ENCODE measurements at regions not wholly inside any gene's neighbourhood (a gene's known extent, or its start where the extent isn't known, plus 50 kb on each side); places are given as distances from the start of the nearest gene placed in this dataset.

- no peak for TF ChIP-seq CTCF (IDR thresholded peaks at IDR 0.05; ENCODE audit: insufficient read depth, low read length, severe bottlenecking)
- FAIRE-seq (no peak), DNase-seq (ENCODE audit: low read depth) (no peak)
- Histone ChIP-seq H3K27me3 (ENCODE audit: control insufficient read depth, insufficient read depth, low read length) (no peaks in the 10 kb centered on the region), H3K36me3 (ENCODE audit: control insufficient read depth, insufficient read depth, low read length) (no peaks in the 10 kb centered on the region), H3K4me3 (ENCODE audit: low read depth, low read length) (no peak overlapping the region)
These were observed 219.5 kb downstream of the CBLN2 start for GRCh38 chr18:72324677-72325076.

DNA sequence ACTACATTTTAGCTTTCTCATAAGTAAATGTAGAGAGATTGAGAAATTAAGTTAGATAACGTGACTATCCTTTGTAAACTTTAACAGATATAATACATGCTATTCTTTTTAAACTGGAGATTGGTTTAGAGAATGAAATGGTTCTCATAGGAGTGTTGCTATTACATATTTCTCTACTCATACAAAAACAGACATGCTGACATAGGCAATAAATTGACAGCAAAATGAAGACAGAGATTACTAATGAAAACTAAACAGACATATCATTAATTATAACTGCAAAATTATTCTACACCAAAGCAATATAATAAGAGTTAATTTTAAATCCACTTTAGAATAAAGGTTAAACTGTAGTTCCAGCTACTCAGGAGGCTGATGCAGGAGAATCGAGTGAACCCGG lies 227.6 kb downstream of the CBLN2 start:
- TF ChIP-seq CTCF (IDR thresholded peaks at IDR 0.05; ENCODE audit: insufficient read depth, low read length, severe bottlenecking): no peak
- H3K36me3 ChIP-seq (ENCODE audit: control insufficient read depth, insufficient read depth, low read length): no peaks in the 10 kb centered on the region
- H3K4me3 ChIP-seq (ENCODE audit: low read depth, low read length): no peak overlapping the region
- FAIRE-seq (no peak), DNase-seq (ENCODE audit: low read depth) (no peak)
- H3K27me3 ChIP-seq (ENCODE audit: control insufficient read depth, insufficient read depth, low read length): no peaks in the 10 kb centered on the region

DNA sequence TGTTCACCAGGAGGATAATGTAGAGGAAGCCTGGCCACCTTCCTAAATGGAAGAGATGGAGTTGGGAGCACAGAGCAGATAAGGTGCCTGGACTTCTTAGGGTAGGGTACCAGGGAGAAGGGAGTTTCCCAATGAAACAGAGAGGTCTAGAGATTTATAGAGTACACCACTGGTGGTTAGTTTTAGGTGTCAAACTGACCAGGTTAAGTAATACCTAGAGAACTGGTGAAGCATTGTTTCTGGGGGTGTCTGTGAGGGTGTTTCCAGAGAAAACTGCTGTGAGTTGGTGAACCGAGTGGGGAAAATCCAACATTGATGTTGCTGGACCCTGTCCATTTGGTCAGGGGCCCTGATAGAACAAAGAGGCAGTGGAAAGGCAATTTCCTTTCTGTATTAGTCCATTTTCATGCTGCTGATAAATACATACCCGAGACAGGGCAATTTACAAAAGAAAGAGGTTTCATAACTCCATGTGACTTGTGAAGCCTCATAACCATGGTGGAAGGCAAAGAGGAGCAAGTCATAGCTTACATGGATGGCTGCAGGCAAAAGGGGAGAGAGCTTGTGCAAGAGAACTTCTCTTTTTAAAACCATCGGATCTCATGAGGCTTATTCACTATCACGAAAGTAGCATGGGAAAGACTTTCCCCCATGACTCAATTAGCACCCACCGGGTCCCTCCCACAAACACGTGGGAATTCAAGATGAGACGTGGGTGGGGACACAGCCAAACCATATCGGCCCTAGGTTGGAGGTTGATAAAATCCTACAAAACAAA lies 260.8 kb downstream of the CBLN2 start:
- Histone ChIP-seq H3K36me3 (ENCODE audit: control insufficient read depth, insufficient read depth, low read length) (no peaks in the 10 kb centered on the region), H3K4me3 (ENCODE audit: low read depth, low read length) (no peak overlapping the region), H3K27me3 (ENCODE audit: control insufficient read depth, insufficient read depth, low read length) (no peaks in the 10 kb centered on the region)
- DNase-seq (ENCODE audit: low read depth) (no peak), FAIRE-seq (no peak)
- no peak for TF ChIP-seq CTCF (IDR thresholded peaks at IDR 0.05; ENCODE audit: insufficient read depth, low read length, severe bottlenecking)

DNA sequence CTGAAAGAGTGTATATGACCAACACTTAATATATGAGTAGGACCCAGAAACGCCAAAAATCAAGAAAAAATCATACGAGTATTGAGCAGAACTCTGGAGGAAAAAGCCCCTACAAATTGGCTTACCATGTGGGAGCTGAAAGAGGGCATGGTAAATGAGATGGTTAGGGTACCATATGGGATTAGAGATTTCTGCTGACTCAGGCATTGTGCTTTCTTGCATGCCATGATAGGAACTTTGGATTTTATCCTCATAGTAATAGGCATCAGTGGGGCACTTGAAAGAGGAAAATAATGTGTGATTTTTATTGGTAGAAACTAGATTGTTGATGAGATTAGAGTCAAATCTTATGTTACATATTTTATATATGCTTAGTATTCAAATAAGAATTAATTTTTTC lies 271.1 kb downstream of the CBLN2 start:
- H3K36me3 ChIP-seq (ENCODE audit: control insufficient read depth, insufficient read depth, low read length): no peaks in the 10 kb centered on the region
- FAIRE-seq (no peak), DNase-seq (ENCODE audit: low read depth) (no peak)
- no peak for TF ChIP-seq CTCF (IDR thresholded peaks at IDR 0.05; ENCODE audit: insufficient read depth, low read length, severe bottlenecking)
- H3K4me3 ChIP-seq (ENCODE audit: low read depth, low read length): no peak overlapping the region
- no peaks in the 10 kb centered on the region for H3K27me3 ChIP-seq (ENCODE audit: control insufficient read depth, insufficient read depth, low read length)

DNA sequence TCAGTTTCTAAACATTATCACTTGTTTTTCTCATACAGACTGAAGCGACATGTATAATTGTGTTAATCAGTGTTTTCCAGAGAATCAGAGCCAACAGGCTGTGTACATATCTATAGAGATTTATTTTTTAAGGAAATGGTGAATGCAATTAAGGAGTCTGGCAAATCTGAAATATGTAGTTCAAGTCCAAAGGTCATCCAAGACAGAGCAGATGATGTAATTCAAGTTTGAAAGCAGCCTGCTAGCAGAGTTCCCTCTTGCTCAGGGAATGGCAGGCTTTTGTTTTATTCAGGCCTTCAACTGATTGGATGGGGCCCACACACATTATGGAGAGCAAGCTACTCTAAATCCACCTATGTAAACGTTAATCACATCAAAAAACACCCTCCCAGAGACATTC lies 282.6 kb downstream of the CBLN2 start:
- Histone ChIP-seq H3K36me3 (ENCODE audit: control insufficient read depth, insufficient read depth, low read length) (no peaks in the 10 kb centered on the region), H3K4me3 (ENCODE audit: low read depth, low read length) (no peak overlapping the region), H3K27me3 (ENCODE audit: control insufficient read depth, insufficient read depth, low read length) (no peaks in the 10 kb centered on the region)
- no peak for FAIRE-seq
- DNase-seq (ENCODE audit: low read depth): no peak
- TF ChIP-seq CTCF (IDR thresholded peaks at IDR 0.05; ENCODE audit: insufficient read depth, low read length, severe bottlenecking): no peak

- Histone ChIP-seq H3K4me3 (ENCODE audit: low read depth, low read length) (no peak overlapping the region), H3K36me3 (ENCODE audit: control insufficient read depth, insufficient read depth, low read length) (no peaks in the 10 kb centered on the region), H3K27me3 (ENCODE audit: control insufficient read depth, insufficient read depth, low read length) (no peaks in the 10 kb centered on the region)
- FAIRE-seq (no peak), DNase-seq (ENCODE audit: low read depth) (no peak)
- no peak for TF ChIP-seq CTCF (IDR thresholded peaks at IDR 0.05; ENCODE audit: insufficient read depth, low read length, severe bottlenecking)
These were observed 298.1 kb downstream of the CBLN2 start for GRCh38 chr18:72246076-72246475.
